ENCODE measurements at regions not wholly inside any gene's neighbourhood (a gene's known extent, or its start where the extent isn't known, plus 50 kb on each side); places are given as distances from the start of the nearest gene placed in this dataset.

- no peak for DNase-seq (ENCODE audit: low read depth in 4 of 4, low spot score in 3 of 4)
These were observed 339.0 kb downstream of the CHRM3 start for GRCh38 chr1:239725371-239725770.

- DNase-seq (ENCODE audit: low read depth in 4 of 4, low spot score in 3 of 4) = no peak
These were observed 339.6 kb downstream of the CHRM3 start for GRCh38 chr1:239725933-239726332.

GRCh38 chr1:239730378-239730777 is 344.0 kb downstream of the CHRM3 start:
- DNase-seq (ENCODE audit: low read depth in 4 of 4, low spot score in 3 of 4) = no peak

- no peak for DNase-seq (ENCODE audit: low read depth in 4 of 4, low spot score in 3 of 4)
These were observed 344.8 kb downstream of the CHRM3 start for GRCh38 chr1:239731082-239731748.

GRCh38 chr1:239732770-239733169 is 346.4 kb downstream of the CHRM3 start:
- no peak for DNase-seq (ENCODE audit: low read depth in 4 of 4, low spot score in 3 of 4)

DNA sequence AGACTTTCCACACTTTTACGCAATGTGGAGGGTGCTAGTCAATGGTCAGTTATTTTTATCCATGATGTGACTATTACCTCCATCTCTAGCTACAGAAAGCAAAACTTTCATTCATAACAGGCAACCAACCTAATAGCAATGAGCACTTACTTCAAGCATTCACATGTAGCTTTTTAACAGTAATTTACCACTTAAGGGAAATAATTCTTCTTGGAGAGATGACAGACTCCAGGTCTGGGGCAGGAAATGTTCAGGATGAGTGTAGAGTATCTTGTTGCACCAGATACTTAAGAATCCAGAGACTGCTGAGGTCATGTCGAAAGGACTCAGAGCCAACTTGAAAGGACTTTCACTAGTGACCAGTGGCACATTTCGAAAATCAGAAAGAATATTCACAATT is 347.6 kb downstream of the CHRM3 start:
- DNase-seq (ENCODE audit: low read depth in 4 of 4, low spot score in 3 of 4) = no peak

DNA sequence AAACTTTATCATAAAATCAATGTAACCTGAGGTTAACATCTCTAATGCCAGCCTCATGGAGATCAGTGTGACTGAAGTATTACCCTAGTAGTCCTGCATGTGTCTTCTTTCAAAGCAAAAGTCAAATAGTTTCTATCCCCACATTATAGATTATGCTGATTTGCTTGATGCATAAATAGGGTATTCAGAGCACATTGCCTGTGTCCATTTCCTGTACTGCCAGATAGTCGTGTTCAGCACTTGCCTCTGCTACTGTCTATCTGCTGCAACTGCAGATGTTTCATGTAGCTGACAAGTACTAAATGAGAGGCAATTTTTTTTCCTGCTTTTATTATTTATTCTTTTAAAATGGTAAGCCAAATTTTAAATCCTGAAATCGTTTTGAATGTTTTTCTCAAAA is 348.7 kb downstream of the CHRM3 start:
- DNase-seq (ENCODE audit: low read depth in 4 of 4, low spot score in 3 of 4) = no peak

DNA sequence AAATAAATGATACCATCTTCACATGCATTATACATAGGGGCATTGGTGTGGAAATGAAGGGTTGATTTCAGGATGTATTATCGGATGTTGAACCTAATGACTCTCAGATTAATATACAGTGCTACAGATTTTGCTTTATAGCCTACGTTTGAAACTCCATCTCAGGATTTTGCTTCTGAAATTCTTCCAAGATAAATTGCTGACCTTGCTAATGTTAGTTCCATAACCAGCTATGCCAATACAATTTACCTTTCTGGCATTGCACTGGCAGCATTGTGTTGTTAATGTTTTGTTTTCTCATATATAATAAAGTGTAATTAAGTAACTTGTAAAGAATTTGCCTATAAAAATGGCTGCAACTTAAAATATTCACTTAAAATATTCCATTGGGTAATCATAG is 350.1 kb downstream of the CHRM3 start:
- no peak for DNase-seq (ENCODE audit: low read depth in 4 of 4, low spot score in 3 of 4)

GRCh38 chr1:239739375-239739774 is 352.3 kb upstream of the FMN2 start:
- no peak for DNase-seq (ENCODE audit: low read depth in 4 of 4, low spot score in 3 of 4)

GRCh38 chr1:239739919-239740318 is 351.8 kb upstream of the FMN2 start:
- DNase-seq (ENCODE audit: low read depth in 4 of 4, low spot score in 3 of 4) = no peak

DNA sequence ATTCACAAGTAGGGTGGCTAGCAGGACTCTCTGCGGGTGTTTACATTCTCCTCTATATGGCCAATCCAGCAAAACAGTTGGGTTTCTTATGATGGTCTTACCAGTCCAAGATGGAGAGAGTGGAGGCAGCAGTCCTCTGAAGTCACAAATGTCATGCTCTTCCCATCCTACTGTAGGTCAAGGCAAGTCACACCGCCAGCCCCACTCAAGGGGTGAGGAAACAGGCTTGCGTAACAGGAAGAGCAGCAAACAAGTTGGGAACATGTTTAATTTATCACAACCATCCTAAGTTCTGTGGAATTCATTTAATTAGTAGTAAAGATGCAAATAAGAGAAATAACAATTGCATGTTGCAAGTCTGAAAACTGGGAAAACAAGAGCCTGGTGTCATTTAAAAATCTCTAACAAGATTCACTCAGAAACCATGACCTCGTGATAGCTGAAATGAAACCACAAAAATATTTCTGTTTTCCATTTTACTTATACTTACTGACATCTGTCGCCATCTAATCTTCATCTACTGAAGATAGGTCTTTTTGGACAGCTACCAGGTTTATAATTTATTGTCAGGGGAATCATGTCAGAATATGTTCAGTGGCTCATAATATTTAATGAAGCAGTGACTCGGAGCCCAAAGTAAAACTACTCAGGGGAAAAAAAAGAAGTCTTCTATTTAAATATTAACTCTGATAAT is 349.1 kb upstream of the FMN2 start:
- no peak for DNase-seq (ENCODE audit: low read depth in 4 of 4, low spot score in 3 of 4)

DNA sequence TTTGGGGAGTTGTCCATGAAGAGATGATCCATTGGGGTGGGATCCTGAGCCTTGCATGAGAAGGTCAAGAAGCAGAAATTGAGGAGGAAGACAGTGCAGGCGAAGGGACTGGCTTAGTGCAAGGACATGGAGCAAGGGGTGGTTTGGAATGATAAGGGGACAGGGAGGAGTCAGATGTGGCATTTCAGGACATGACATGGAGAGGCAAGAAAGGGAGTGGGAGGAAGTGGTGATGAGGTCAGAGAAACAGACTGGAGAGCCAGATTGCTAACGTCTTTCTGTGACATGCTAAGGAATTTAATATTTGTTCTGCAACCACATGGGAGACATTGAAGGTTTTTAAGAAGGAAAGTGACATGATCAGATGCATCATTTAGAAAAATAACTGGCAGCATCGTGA is 346.8 kb upstream of the FMN2 start:
- DNase-seq (ENCODE audit: low read depth in 4 of 4, low spot score in 3 of 4) = no peak

GRCh38 chr1:239755107-239755912 is 336.4 kb upstream of the FMN2 start:
- DNase-seq (ENCODE audit: low read depth in 4 of 4, low spot score in 3 of 4) = no peak

GRCh38 chr1:239757716-239758115 is 334.0 kb upstream of the FMN2 start:
- no peak for DNase-seq (ENCODE audit: low read depth in 4 of 4, low spot score in 3 of 4)

- no peak for DNase-seq (ENCODE audit: low read depth in 4 of 4, low spot score in 3 of 4)
These were observed 332.9 kb upstream of the FMN2 start for GRCh38 chr1:239758756-239759155.

DNA sequence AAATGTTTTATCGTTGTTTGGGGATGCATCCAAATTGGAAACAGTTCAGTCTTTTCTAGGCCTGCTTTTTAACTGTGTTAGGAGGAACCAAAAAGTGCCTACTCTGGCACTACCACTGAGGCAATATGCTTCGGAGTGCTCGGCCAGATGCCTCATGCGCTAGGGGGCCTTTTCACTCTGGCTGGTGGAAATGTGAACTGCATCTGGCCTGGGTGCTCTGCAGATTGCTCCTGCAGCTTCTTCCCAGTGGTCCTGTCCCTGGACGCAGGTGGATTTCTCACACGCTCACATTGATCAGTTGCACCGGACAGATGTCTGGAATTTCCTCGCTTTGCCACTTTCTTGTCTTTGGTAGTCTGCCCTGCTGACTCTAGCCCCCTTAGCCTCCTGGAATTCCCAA is 330.2 kb upstream of the FMN2 start:
- DNase-seq (ENCODE audit: low read depth in 4 of 4, low spot score in 3 of 4) = no peak

GRCh38 chr1:239763850-239764249 is 327.8 kb upstream of the FMN2 start:
- no peak for DNase-seq (ENCODE audit: low read depth in 4 of 4, low spot score in 3 of 4)

GRCh38 chr1:239764546-239764945 is 327.1 kb upstream of the FMN2 start:
- no peak for DNase-seq (ENCODE audit: low read depth in 4 of 4, low spot score in 3 of 4)

- no peak for DNase-seq (ENCODE audit: low read depth in 4 of 4, low spot score in 3 of 4)
These were observed 326.5 kb upstream of the FMN2 start for GRCh38 chr1:239765163-239765562.

- no peak for DNase-seq (ENCODE audit: low read depth in 4 of 4, low spot score in 3 of 4)
These were observed 320.1 kb upstream of the FMN2 start for GRCh38 chr1:239771550-239771949.

GRCh38 chr1:239772446-239772845 is 319.2 kb upstream of the FMN2 start:
- DNase-seq (ENCODE audit: low read depth in 4 of 4, low spot score in 3 of 4) = no peak

- no peak for DNase-seq (ENCODE audit: low read depth in 4 of 4, low spot score in 3 of 4)
These were observed 316.2 kb upstream of the FMN2 start for GRCh38 chr1:239775466-239775865.

Data from right renal pelvis (tissue), 4 donors.